SU-DHL-6 (cell line): ENCODE measurements at regions not wholly inside any gene's neighbourhood (a gene's known extent, or its start where the extent isn't known, plus 50 kb on each side); places are given as distances from the start of the nearest gene placed in this dataset.

Experiments
- H2AFZ ChIP-seq: fragments of 200-600 bp; sonication (generic); 2 replicates; pipeline ENCODE4 v1.6.1; 2014; ENCODE audit warnings: low read depth, mild to moderate bottlenecking, moderate library complexity, mixed read lengths, antibody characterized with exemption, low read length; ENCODE audit not compliant: severe bottlenecking
- H3F3A ChIP-seq: fragments of 200-600 bp; shearing (Covaris generic); 2 replicates; pipeline ENCODE4 v1.6.0; 2016; ENCODE audit warnings: antibody characterized with exemption, mild to moderate bottlenecking; ENCODE audit not compliant: insufficient read depth
- H3K27ac ChIP-seq: fragments of 200-600 bp; sonication (generic); 2 replicates; pipeline ENCODE4 v1.5.1; 2016; ENCODE audit warnings: low read depth, mild to moderate bottlenecking, low read length, moderate library complexity, mixed read lengths
- H3K27me3 ChIP-seq: fragments of 200-600 bp; sonication (generic), shearing (Covaris generic); 2 replicates; pipeline ENCODE4 v1.6.0; 2014; ENCODE audit warnings: mild to moderate bottlenecking, low read length
- H3K36me3 ChIP-seq: fragments of 200-600 bp; sonication (generic); 2 replicates; pipeline ENCODE4 v1.6.1; 2014; ENCODE audit warnings: mild to moderate bottlenecking, low read length, mixed read lengths
- H3K4me2 ChIP-seq: fragments of 300-600, 200-600 bp; shearing (Covaris generic), sonication (generic); 2 replicates; pipeline ENCODE4 v1.6.0; 2014; ENCODE audit warnings: low read length, low read depth, mild to moderate bottlenecking; ENCODE audit not compliant: poor library complexity, severe bottlenecking
- H3K4me3 ChIP-seq: fragments of 200-600 bp; sonication (generic); 2 replicates; pipeline ENCODE4 v1.5.1; 2014; ENCODE audit warnings: antibody characterized with exemption, low read length, mild to moderate bottlenecking, mixed read lengths; ENCODE audit not compliant: insufficient read depth, poor library complexity, severe bottlenecking
- H3K79me2 ChIP-seq: fragments of 200-600 bp; sonication (generic); 2 replicates; pipeline ENCODE4 v1.6.1; 2014; ENCODE audit warnings: mild to moderate bottlenecking, low read length, moderate library complexity; ENCODE audit not compliant: insufficient read depth
- H3K9ac ChIP-seq: fragments of 200-600 bp; sonication (generic); 2 replicates; pipeline ENCODE4 v1.7.0; 2014; ENCODE audit warnings: mild to moderate bottlenecking, low read length
- H3K9me2 ChIP-seq: fragments of 200-600 bp; sonication (generic); replicated peaks from 2 replicates; pipeline ENCODE4 v1.6.1; 2014; ENCODE audit warnings: low read length; ENCODE audit not compliant: insufficient read depth
- H3K9me3 ChIP-seq: fragments of 200-600 bp; sonication (generic); 2 replicates; pipeline ENCODE4 v1.6.1; 2014; ENCODE audit warnings: low read length, mixed read lengths; ENCODE audit not compliant: insufficient read depth
- H4K20me1 ChIP-seq: fragments of 200-600 bp; sonication (generic); 2 replicates; pipeline ENCODE4 v1.6.1; 2014; ENCODE audit warnings: low read depth, mild to moderate bottlenecking, antibody characterized with exemption, low read length, moderate library complexity, mixed read lengths
- CTCF ChIP-seq: fragments of 200-600 bp; sonication (generic); IDR thresholded peaks from one replicate; pipeline ENCODE4 v1.5.1; 2017; ENCODE audit warnings: antibody characterized with exemption, mild to moderate bottlenecking, low read length, moderate library complexity; ENCODE audit not compliant: insufficient read depth, poor library complexity, severe bottlenecking
- EZH2phosphoT487 ChIP-seq: fragments of 200-600 bp; sonication (generic), shearing (Covaris generic); conservative IDR thresholded peaks from 2 replicates; pipeline ENCODE4 v1.6.1; 2018; ENCODE audit warnings: mild to moderate bottlenecking, antibody characterized with exemption, low read length, moderate library complexity, mixed read lengths

- Histone ChIP-seq H3K4me2 (no peak overlapping the region), H3K79me2 (no peaks in the 10 kb centered on the region), H3K9me2 (no peaks in the 10 kb centered on the region), H3K36me3 (peaks cover 1% of the 10 kb centered on the region; the same call in 1 of the 2 replicates), H2AFZ (no peak overlapping the region), H3K9ac (no peak overlapping the region), H3K9me3 (peaks cover 2% of the 10 kb centered on the region; the same call in 1 of the 2 replicates), H3K27me3 (no peaks in the 10 kb centered on the region), H3F3A (peaks cover 8% of the 10 kb centered on the region), H3K4me3 (no peak overlapping the region), H3K27ac (no peak overlapping the region), H4K20me1 (no peaks in the 10 kb centered on the region)
- TF ChIP-seq CTCF = no peak
- no peak for TF ChIP-seq EZH2phosphoT487
Measured at GRCh38 chr16:26705346-26705745, 361.4 kb upstream of the C16orf82 start.

- H3K4me3 ChIP-seq = no peak overlapping the region
- H2AFZ ChIP-seq = no peak overlapping the region
- no peaks in the 10 kb centered on the region for H3K27me3 ChIP-seq
- no peaks in the 10 kb centered on the region for H3K9me2 ChIP-seq
- TF ChIP-seq EZH2phosphoT487 = no peak
- no peak for TF ChIP-seq CTCF
- no peaks in the 10 kb centered on the region for H3K9me3 ChIP-seq
- no peak overlapping the region for H3K27ac ChIP-seq
- no peaks in the 10 kb centered on the region for H3K79me2 ChIP-seq
- H3K36me3 ChIP-seq = no peaks in the 10 kb centered on the region
- H3K9ac ChIP-seq = no peak overlapping the region
- no peak overlapping the region for H3K4me2 ChIP-seq
- H3F3A ChIP-seq = peaks cover 3% of the 10 kb centered on the region
- H4K20me1 ChIP-seq = no peaks in the 10 kb centered on the region
Measured at GRCh38 chr16:26708428-26708827, 358.3 kb upstream of the C16orf82 start.

GRCh38 chr16:26709175-26709574 lies 357.6 kb upstream of the C16orf82 start:
- no peaks in the 10 kb centered on the region for H3K9me2 ChIP-seq
- H3K27me3 ChIP-seq = no peaks in the 10 kb centered on the region
- no peak overlapping the region for H3K27ac ChIP-seq
- no peak overlapping the region for H3K4me3 ChIP-seq
- TF ChIP-seq EZH2phosphoT487 = no peak
- no peaks in the 10 kb centered on the region for H3K36me3 ChIP-seq
- H3K4me2 ChIP-seq = no peak overlapping the region
- H3F3A ChIP-seq = peaks cover 3% of the 10 kb centered on the region
- H3K9me3 ChIP-seq = no peaks in the 10 kb centered on the region
- no peak overlapping the region for H3K9ac ChIP-seq
- H3K79me2 ChIP-seq = no peaks in the 10 kb centered on the region
- no peaks in the 10 kb centered on the region for H4K20me1 ChIP-seq
- no peak overlapping the region for H2AFZ ChIP-seq

GRCh38 chr16:26709754-26710153 lies 357.0 kb upstream of the C16orf82 start:
- no peaks in the 10 kb centered on the region for H3K9me2 ChIP-seq
- no peak for TF ChIP-seq EZH2phosphoT487
- TF ChIP-seq CTCF = no peak
- H3K27me3 ChIP-seq = no peaks in the 10 kb centered on the region
- H4K20me1 ChIP-seq = no peaks in the 10 kb centered on the region
- peaks cover 2% of the 10 kb centered on the region; the same call in 1 of the 2 replicates for H3F3A ChIP-seq
- no peak overlapping the region for H3K9ac ChIP-seq
- no peak overlapping the region for H3K4me3 ChIP-seq
- H3K9me3 ChIP-seq = no peaks in the 10 kb centered on the region
- no peak overlapping the region for H3K4me2 ChIP-seq
- no peak overlapping the region for H3K27ac ChIP-seq
- H3K36me3 ChIP-seq = no peaks in the 10 kb centered on the region
- no peak overlapping the region for H2AFZ ChIP-seq
- no peaks in the 10 kb centered on the region for H3K79me2 ChIP-seq
